Neural progenitor cell (in vitro differentiated cells): ENCODE measurements at regions not wholly inside any gene's neighbourhood (a gene's known extent, or its start where the extent isn't known, plus 50 kb on each side); places are given as distances from the start of the nearest gene placed in this dataset.

ENCODE experiments used
- DNase-seq: peaks from one replicate; pipeline ENCODE4 v3.0.0-alpha.2; 2016; ENCODE audit warnings: low spot score
- H2AFZ ChIP-seq: fragments of 200-600 bp; sonication (generic); replicated peaks from 2 replicates; pipeline ENCODE4 v1.6.1; 2016; ENCODE audit warnings: antibody characterized with exemption
- H3F3A ChIP-seq: fragments of 200-600 bp; sonication (generic); 2 replicates; pipeline ENCODE4 v1.6.1; 2016; ENCODE audit warnings: antibody characterized with exemption, low read depth
- H3K27ac ChIP-seq: fragments of 200-600 bp; sonication (generic); 2 replicates; pipeline ENCODE4 v1.5.1; 2016; ENCODE audit warnings: mild to moderate bottlenecking
- H3K27me3 ChIP-seq: fragments of 200-600 bp; sonication (generic); 2 replicates; pipeline ENCODE4 v1.6.1; 2016; ENCODE audit warnings: mild to moderate bottlenecking, moderate library complexity
- H3K36me3 ChIP-seq: fragments of 200-600 bp; sonication (generic); 2 replicates; pipeline ENCODE4 v1.5.1; 2016
- H3K4me1 ChIP-seq: fragments of 200-600 bp; sonication (generic); 2 replicates; pipeline ENCODE4 v1.6.1; 2016; ENCODE audit warnings: mixed run types
- H3K4me2 ChIP-seq: fragments of 200-600 bp; sonication (generic); 2 replicates; pipeline ENCODE4 v1.6.1; 2016
- H3K4me3 ChIP-seq: fragments of 200-600 bp; sonication (generic); 2 replicates; pipeline ENCODE4 v1.5.1; 2016
- H3K79me2 ChIP-seq: fragments of 200-600 bp; sonication (generic); 2 replicates; pipeline ENCODE4 v1.6.1; 2016; ENCODE audit warnings: low read depth
- H3K9ac ChIP-seq: fragments of 200-600 bp; sonication (generic); 2 replicates; pipeline ENCODE4 v1.6.1; 2016
- H3K9me3 ChIP-seq: fragments of 200-600 bp; sonication (generic); 2 replicates; pipeline ENCODE4 v1.5.1; 2016; ENCODE audit warnings: low read depth
- H4K20me1 ChIP-seq: fragments of 200-600 bp; sonication (generic); 2 replicates; pipeline ENCODE4 v1.6.1; 2016; ENCODE audit warnings: low read depth
- H3K27ac Mint-ChIP-seq: 3 replicates; pipeline ENCODE4 v1.8.0; 2021; ENCODE audit warnings: mixed read lengths
- H3K27me3 Mint-ChIP-seq: 2 replicates; pipeline ENCODE4 v1.8.0; 2022; ENCODE audit warnings: low read depth, mild to moderate bottlenecking, inconsistent platforms, moderate library complexity, mixed read lengths; ENCODE audit not compliant: insufficient read depth
- H3K36me3 Mint-ChIP-seq: 3 replicates; pipeline ENCODE4 v1.8.0; 2021; ENCODE audit warnings: mixed read lengths
- H3K4me1 Mint-ChIP-seq: 3 replicates; pipeline ENCODE4 v1.8.0; 2021; ENCODE audit warnings: mixed read lengths
- H3K4me3 Mint-ChIP-seq: 3 replicates; pipeline ENCODE4 v1.8.0; 2021; ENCODE audit warnings: mild to moderate bottlenecking, moderate library complexity, mixed read lengths
- H3K9me3 Mint-ChIP-seq: 3 replicates; pipeline ENCODE4 v1.8.0; 2020; ENCODE audit warnings: mixed read lengths
- EZH2 ChIP-seq: fragments of 200-600 bp; sonication (generic); IDR thresholded peaks from 2 replicates; pipeline ENCODE4 v1.6.1; 2017; ENCODE audit warnings: antibody characterized with exemption, mild to moderate bottlenecking, moderate library complexity
- EZH2phosphoT487 ChIP-seq: fragments of 200-600 bp; sonication (generic); IDR thresholded peaks from 2 replicates; pipeline ENCODE4 v1.6.1; 2017; ENCODE audit warnings: antibody characterized with exemption
- TF ChIP-seq, protein P1 (sequence below): fragments of 200-600 bp; sonication (generic); IDR thresholded peaks from 2 replicates; pipeline ENCODE4 v1.5.1; 2017; ENCODE audit warnings: antibody characterized with exemption, mild to moderate bottlenecking

DNA sequence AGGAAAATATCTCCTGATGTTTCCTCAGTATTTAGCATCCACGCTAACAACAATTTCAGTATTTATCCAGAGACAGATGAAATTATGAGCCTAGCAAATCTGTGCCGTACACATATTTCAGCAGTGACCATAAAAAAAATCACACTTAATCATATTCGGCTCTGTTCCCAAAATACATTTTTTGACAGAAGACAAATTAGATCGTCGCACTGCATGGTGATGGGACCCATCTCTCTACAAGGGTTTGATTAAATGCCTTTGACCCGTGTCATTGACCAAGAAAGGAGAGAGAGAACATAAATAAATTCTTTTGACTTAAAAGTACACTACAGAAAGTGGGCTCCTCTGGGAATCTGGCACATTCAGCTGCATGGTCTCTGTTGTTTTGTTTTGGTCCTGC lies 215.3 kb upstream of the SEMA6D start:
- Histone ChIP-seq H3K4me3 (no peak overlapping the region), H4K20me1 (no peaks in the 10 kb centered on the region), H3K27me3 (no peaks in the 10 kb centered on the region), H3K79me2 (no peaks in the 10 kb centered on the region), H3K36me3 (no peaks in the 10 kb centered on the region), H3K27ac (no peak overlapping the region), H3K4me1 (no peaks in the 10 kb centered on the region), H2AFZ (no peak overlapping the region), H3F3A (no peaks in the 10 kb centered on the region), H3K4me2 (no peak overlapping the region), H3K9me3 (no peaks in the 10 kb centered on the region), H3K9ac (no peak overlapping the region)
- Mint-ChIP-seq H3K4me1 (peaks cover 16% of the 10 kb centered on the region), H3K27ac (no peak overlapping the region), H3K36me3 (no peaks in the 10 kb centered on the region), H3K9me3 (no peaks in the 10 kb centered on the region), H3K27me3 (no peaks in the 10 kb centered on the region), H3K4me3 (no peak overlapping the region)
- TF ChIP-seq, protein P1, sequence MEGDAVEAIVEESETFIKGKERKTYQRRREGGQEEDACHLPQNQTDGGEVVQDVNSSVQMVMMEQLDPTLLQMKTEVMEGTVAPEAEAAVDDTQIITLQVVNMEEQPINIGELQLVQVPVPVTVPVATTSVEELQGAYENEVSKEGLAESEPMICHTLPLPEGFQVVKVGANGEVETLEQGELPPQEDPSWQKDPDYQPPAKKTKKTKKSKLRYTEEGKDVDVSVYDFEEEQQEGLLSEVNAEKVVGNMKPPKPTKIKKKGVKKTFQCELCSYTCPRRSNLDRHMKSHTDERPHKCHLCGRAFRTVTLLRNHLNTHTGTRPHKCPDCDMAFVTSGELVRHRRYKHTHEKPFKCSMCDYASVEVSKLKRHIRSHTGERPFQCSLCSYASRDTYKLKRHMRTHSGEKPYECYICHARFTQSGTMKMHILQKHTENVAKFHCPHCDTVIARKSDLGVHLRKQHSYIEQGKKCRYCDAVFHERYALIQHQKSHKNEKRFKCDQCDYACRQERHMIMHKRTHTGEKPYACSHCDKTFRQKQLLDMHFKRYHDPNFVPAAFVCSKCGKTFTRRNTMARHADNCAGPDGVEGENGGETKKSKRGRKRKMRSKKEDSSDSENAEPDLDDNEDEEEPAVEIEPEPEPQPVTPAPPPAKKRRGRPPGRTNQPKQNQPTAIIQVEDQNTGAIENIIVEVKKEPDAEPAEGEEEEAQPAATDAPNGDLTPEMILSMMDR: no peak
- TF ChIP-seq EZH2phosphoT487: no peak
- TF ChIP-seq EZH2: no peak
- no peak for DNase-seq

DNA sequence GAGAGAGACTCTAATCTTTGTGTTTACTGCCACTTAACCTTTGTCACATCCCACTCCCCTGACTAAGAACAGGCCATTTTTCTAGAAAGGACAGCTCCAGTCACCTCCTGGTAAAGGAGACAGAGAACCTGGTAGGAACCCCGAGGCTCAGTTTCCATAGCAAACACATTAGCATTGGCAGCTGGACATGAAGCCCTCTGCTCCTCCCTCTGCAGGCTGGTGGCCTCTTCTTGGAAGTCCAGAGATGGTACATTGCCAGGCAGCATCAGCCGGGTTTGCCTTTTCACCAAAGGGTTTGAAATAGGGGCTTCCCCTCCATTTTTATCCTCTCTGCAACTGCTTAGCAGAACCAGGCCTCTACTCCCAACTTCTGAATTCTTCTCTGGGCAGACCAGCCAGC lies 213.4 kb upstream of the SEMA6D start:
- H3K27ac Mint-ChIP-seq: no peak overlapping the region
- no peak overlapping the region for H2AFZ ChIP-seq
- no peaks in the 10 kb centered on the region for H4K20me1 ChIP-seq
- H3K27me3 ChIP-seq: no peaks in the 10 kb centered on the region
- H3K27ac ChIP-seq: no peak overlapping the region
- H3K9me3 ChIP-seq: no peaks in the 10 kb centered on the region
- no peaks in the 10 kb centered on the region for H3K36me3 Mint-ChIP-seq
- no peaks in the 10 kb centered on the region for H3F3A ChIP-seq
- TF ChIP-seq, protein P1: no peak
- TF ChIP-seq EZH2phosphoT487 (no peak), EZH2 (no peak)
- H3K4me1 ChIP-seq: no peaks in the 10 kb centered on the region
- no peak for DNase-seq
- no peaks in the 10 kb centered on the region for H3K27me3 Mint-ChIP-seq
- H3K36me3 ChIP-seq: no peaks in the 10 kb centered on the region
- H3K4me1 Mint-ChIP-seq: peaks cover 16% of the 10 kb centered on the region
- H3K9ac ChIP-seq: no peak overlapping the region
- H3K4me2 ChIP-seq: no peak overlapping the region
- no peaks in the 10 kb centered on the region for H3K79me2 ChIP-seq
- H3K4me3 ChIP-seq: no peak overlapping the region
- H3K4me3 Mint-ChIP-seq: no peak overlapping the region
- no peaks in the 10 kb centered on the region for H3K9me3 Mint-ChIP-seq

DNA sequence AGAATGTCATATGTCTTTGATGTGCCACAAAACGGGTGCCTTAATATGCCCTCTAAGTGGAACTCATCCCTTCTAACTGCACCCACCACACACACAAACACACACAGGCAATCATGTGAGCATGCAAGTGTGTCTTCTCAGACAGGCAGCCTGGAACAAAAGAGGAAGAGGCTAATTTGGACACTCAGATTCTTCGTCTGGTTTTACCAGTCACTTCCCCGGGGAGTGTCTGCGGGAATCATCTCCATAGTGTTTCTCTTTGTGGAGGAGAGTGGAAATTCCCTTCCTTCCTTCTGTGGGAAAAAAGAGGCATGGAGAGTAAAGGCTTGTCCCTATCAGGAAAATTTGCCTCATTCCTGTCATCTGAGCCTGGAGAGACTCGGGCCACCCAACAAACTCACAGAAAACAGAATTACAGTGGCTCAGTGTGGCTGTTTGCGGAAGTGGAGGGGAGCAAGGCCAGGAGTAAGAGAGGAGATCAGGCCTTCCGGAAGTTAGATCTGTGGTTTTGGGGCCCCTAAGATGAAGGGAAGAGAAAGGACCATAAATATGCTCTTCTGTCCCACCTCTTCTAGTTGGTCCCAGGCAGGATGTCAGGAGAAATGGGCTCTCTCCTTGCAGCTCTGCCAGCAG lies 212.6 kb upstream of the SEMA6D start:
- H3K79me2 ChIP-seq: no peaks in the 10 kb centered on the region
- no peaks in the 10 kb centered on the region for H3K27me3 ChIP-seq
- Mint-ChIP-seq H3K36me3 (no peaks in the 10 kb centered on the region), H3K4me1 (peaks cover 16% of the 10 kb centered on the region), H3K4me3 (no peak overlapping the region), H3K9me3 (peaks cover under 1% of the 10 kb centered on the region), H3K27me3 (no peaks in the 10 kb centered on the region), H3K27ac (peak overlapping the region; percentile 42)
- H3K4me3 ChIP-seq: no peak overlapping the region
- no peaks in the 10 kb centered on the region for H3K4me1 ChIP-seq
- no peak overlapping the region for H3K4me2 ChIP-seq
- H3K36me3 ChIP-seq: no peaks in the 10 kb centered on the region
- H4K20me1 ChIP-seq: no peaks in the 10 kb centered on the region
- no peaks in the 10 kb centered on the region for H3F3A ChIP-seq
- TF ChIP-seq EZH2 (no peak), EZH2phosphoT487 (no peak)
- TF ChIP-seq, protein P1: no peak
- no peak overlapping the region for H3K27ac ChIP-seq
- DNase-seq: no peak
- no peak overlapping the region for H2AFZ ChIP-seq
- H3K9ac ChIP-seq: no peak overlapping the region
- no peaks in the 10 kb centered on the region for H3K9me3 ChIP-seq
